DND-41 (cell line): ENCODE measurements at regions not wholly inside any gene's neighbourhood (a gene's known extent, or its start where the extent isn't known, plus 50 kb on each side); places are given as distances from the start of the nearest gene placed in this dataset.

ENCODE experiments used
- ATAC-seq: fragments of 200-7000 bp; cut with Tn5 transposase; 3 replicates; pipeline ENCODE4 v1.9.1; 2021; ENCODE audit warnings: low read depth; ENCODE audit not compliant: insufficient read depth
- DNase-seq: peaks from one replicate; pipeline ENCODE4 v3.0.0-alpha.2; 2020
- H2AFZ ChIP-seq: 2 replicates; pipeline ENCODE4 v1.6.0; 2012; ENCODE audit warnings: low read depth, low read length
- H3K27ac ChIP-seq: 2 replicates; pipeline ENCODE4 v1.5.1; 2012; ENCODE audit warnings: low read length, inconsistent platforms
- H3K27me3 ChIP-seq: fragments of 200-600 bp; sonication (generic); 2 replicates; pipeline ENCODE4 v1.6.0; 2012; ENCODE audit warnings: low read length, mild to moderate bottlenecking, inconsistent platforms; ENCODE audit not compliant: insufficient read depth, poor library complexity
- H3K36me3 ChIP-seq: 2 replicates; pipeline ENCODE4 v1.5.1; 2012; ENCODE audit warnings: low read length, inconsistent platforms; ENCODE audit not compliant: insufficient read depth
- H3K4me1 ChIP-seq: 2 replicates; pipeline ENCODE4 v1.5.1; 2012; ENCODE audit warnings: mild to moderate bottlenecking, low read length; ENCODE audit not compliant: insufficient read depth
- H3K4me2 ChIP-seq: 2 replicates; pipeline ENCODE4 v1.6.0; 2012; ENCODE audit warnings: mild to moderate bottlenecking, moderate library complexity, low read length, inconsistent platforms; ENCODE audit not compliant: insufficient read depth
- H3K4me3 ChIP-seq, 2 experiments: fragments of 200-600 bp in 1 of 2; shearing (Covaris generic) in 1 of 2; 2 replicates each; pipeline ENCODE4 v1.5.1; 2012 to 2016; ENCODE audit warnings: inconsistent platforms in 2 of 2, low read length in 2 of 2, mild to moderate bottlenecking in 2 of 2, low read depth in 1 of 2, moderate library complexity in 1 of 2
- H3K79me2 ChIP-seq: 2 replicates; pipeline ENCODE4 v1.6.0; 2012; ENCODE audit warnings: low read length, inconsistent platforms; ENCODE audit not compliant: insufficient read depth
- H3K9ac ChIP-seq: 2 replicates; pipeline ENCODE4 v1.6.0; 2012; ENCODE audit warnings: low read depth, mild to moderate bottlenecking, inconsistent platforms, low read length, moderate library complexity
- H3K9me3 ChIP-seq: 2 replicates; pipeline ENCODE4 v1.5.1; 2012; ENCODE audit warnings: low read length, moderate library complexity, mild to moderate bottlenecking, inconsistent platforms; ENCODE audit not compliant: insufficient read depth, severe bottlenecking
- H4K20me1 ChIP-seq: 2 replicates; pipeline ENCODE4 v1.6.0; 2012; ENCODE audit warnings: low read length; ENCODE audit not compliant: insufficient read depth
- CTCF ChIP-seq: IDR thresholded peaks from 2 replicates; pipeline ENCODE4 v1.5.1; 2012; ENCODE audit warnings: borderline replicate concordance, low read length, moderate library complexity, mild to moderate bottlenecking; ENCODE audit not compliant: poor library complexity, severe bottlenecking; ENCODE audit errors: extremely low read depth
- EZH2 ChIP-seq: IDR thresholded peaks from 3 replicates; pipeline ENCODE4 v1.6.1; 2012; ENCODE audit warnings: borderline replicate concordance, low read depth, mild to moderate bottlenecking, moderate library complexity, low read length, inconsistent platforms; ENCODE audit not compliant: severe bottlenecking

- no peak for ATAC-seq
- Histone ChIP-seq H3K79me2 (no peaks in the 10 kb centered on the region), H3K36me3 (no peaks in the 10 kb centered on the region), H3K9me3 (no peaks in the 10 kb centered on the region), H3K27ac (no peak overlapping the region), H4K20me1 (no peaks in the 10 kb centered on the region), H3K4me3 (no peak overlapping the region), H3K4me1 (no peaks in the 10 kb centered on the region), H3K4me2 (no peak overlapping the region), H2AFZ (no peak overlapping the region), H3K9ac (no peak overlapping the region), H3K27me3 (no peaks in the 10 kb centered on the region)
- no peak for TF ChIP-seq CTCF
- TF ChIP-seq EZH2 = no peak
- DNase-seq = no peak
These were observed 97.8 kb downstream of the RPS6KA4 start for GRCh38 chr11:64456509-64457320.

GRCh38 chr11:64457416-64458010 is 98.2 kb upstream of the SLC22A11 start:
- Histone ChIP-seq H3K9me3 (no peaks in the 10 kb centered on the region), H4K20me1 (no peaks in the 10 kb centered on the region), H3K4me3 (no peak overlapping the region), H3K27ac (no peak overlapping the region), H3K4me2 (no peak overlapping the region), H3K79me2 (no peaks in the 10 kb centered on the region), H2AFZ (no peak overlapping the region), H3K27me3 (no peaks in the 10 kb centered on the region), H3K9ac (no peak overlapping the region), H3K36me3 (no peaks in the 10 kb centered on the region), H3K4me1 (no peaks in the 10 kb centered on the region)
- DNase-seq = no peak
- TF ChIP-seq EZH2 = no peak
- TF ChIP-seq CTCF = no peak
- no peak for ATAC-seq

GRCh38 chr11:64458997-64459396 is 96.7 kb upstream of the SLC22A11 start:
- Histone ChIP-seq H3K4me3 (no peak overlapping the region), H3K27me3 (no peaks in the 10 kb centered on the region), H3K79me2 (no peaks in the 10 kb centered on the region), H3K4me2 (no peak overlapping the region), H3K27ac (no peak overlapping the region), H3K4me1 (no peaks in the 10 kb centered on the region), H4K20me1 (no peaks in the 10 kb centered on the region), H3K9ac (no peak overlapping the region), H3K9me3 (no peaks in the 10 kb centered on the region), H2AFZ (no peak overlapping the region), H3K36me3 (no peaks in the 10 kb centered on the region)
- DNase-seq = no peak
- TF ChIP-seq CTCF = no peak
- no peak for TF ChIP-seq EZH2
- ATAC-seq = no peak
